ENCODE measurements at regions not wholly inside any gene's neighbourhood (a gene's known extent, or its start where the extent isn't known, plus 50 kb on each side); places are given as distances from the start of the nearest gene placed in this dataset.

- no peaks in the 10 kb centered on the region for H3K4me1 ChIP-seq
- H3F3A ChIP-seq (ENCODE audit: low read depth) = no peaks in the 10 kb centered on the region
- TF ChIP-seq EZH2 (IDR thresholded peaks at IDR 0.05) (no peak), EZH2phosphoT487 (IDR thresholded peaks at IDR 0.05) (no peak), CTCF (IDR thresholded peaks at IDR 0.05) (no peak)
- no peak overlapping the region for H3K4me2 ChIP-seq
- no peaks in the 10 kb centered on the region for H3K36me3 ChIP-seq
- DNase-seq (ENCODE audit: low spot score) = no peak
- no peaks in the 10 kb centered on the region for H3K9me3 ChIP-seq (ENCODE audit: low read depth)
- Mint-ChIP-seq H3K9me3 (peaks cover 9% of the 10 kb centered on the region), H3K4me1 (peaks cover 7% of the 10 kb centered on the region), H3K27ac (no peak overlapping the region), H3K4me3 (no peak overlapping the region), H3K36me3 (peaks cover 21% of the 10 kb centered on the region), H3K27me3 (ENCODE audit: insufficient read depth, low read depth) (no peaks in the 10 kb centered on the region)
- no peaks in the 10 kb centered on the region for H4K20me1 ChIP-seq (ENCODE audit: low read depth)
- H3K79me2 ChIP-seq (ENCODE audit: low read depth) = no peaks in the 10 kb centered on the region
- no peak overlapping the region for H3K4me3 ChIP-seq
- H3K9ac ChIP-seq = no peak overlapping the region
- H2AFZ ChIP-seq (replicated peaks) = no peak overlapping the region
- no peaks in the 10 kb centered on the region for H3K27me3 ChIP-seq
- no peak overlapping the region for H3K27ac ChIP-seq
Observed at GRCh38 chr12:24479131-24479530, 469.8 kb downstream of the BCAT1 start.

GRCh38 chr12:24478254-24478653 is 470.6 kb downstream of the BCAT1 start:
- Histone ChIP-seq H3K36me3 (no peaks in the 10 kb centered on the region), H4K20me1 (ENCODE audit: low read depth) (no peaks in the 10 kb centered on the region), H2AFZ (replicated peaks) (no peak overlapping the region), H3K79me2 (ENCODE audit: low read depth) (no peaks in the 10 kb centered on the region), H3K9me3 (ENCODE audit: low read depth) (no peaks in the 10 kb centered on the region), H3K27ac (no peak overlapping the region), H3F3A (ENCODE audit: low read depth) (no peaks in the 10 kb centered on the region), H3K27me3 (no peaks in the 10 kb centered on the region), H3K4me3 (no peak overlapping the region), H3K4me1 (no peaks in the 10 kb centered on the region), H3K9ac (no peak overlapping the region), H3K4me2 (no peak overlapping the region)
- DNase-seq (ENCODE audit: low spot score) = no peak
- peaks cover 21% of the 10 kb centered on the region for H3K36me3 Mint-ChIP-seq
- H3K27ac Mint-ChIP-seq = no peak overlapping the region
- H3K9me3 Mint-ChIP-seq = peaks cover 9% of the 10 kb centered on the region
- H3K4me1 Mint-ChIP-seq = peaks cover 7% of the 10 kb centered on the region
- no peak overlapping the region for H3K4me3 Mint-ChIP-seq
- no peaks in the 10 kb centered on the region for H3K27me3 Mint-ChIP-seq (ENCODE audit: insufficient read depth, low read depth)
- TF ChIP-seq EZH2 (IDR thresholded peaks at IDR 0.05) (no peak), CTCF (IDR thresholded peaks at IDR 0.05) (no peak), EZH2phosphoT487 (IDR thresholded peaks at IDR 0.05) (no peak)

- H3K36me3 ChIP-seq = no peaks in the 10 kb centered on the region
- H3K9ac ChIP-seq = no peak overlapping the region
- no peak overlapping the region for H3K27ac ChIP-seq
- H3K4me3 Mint-ChIP-seq = no peak overlapping the region
- H3K27me3 Mint-ChIP-seq (ENCODE audit: insufficient read depth, low read depth) = no peaks in the 10 kb centered on the region
- no peaks in the 10 kb centered on the region for H3K9me3 ChIP-seq (ENCODE audit: low read depth)
- no peaks in the 10 kb centered on the region for H4K20me1 ChIP-seq (ENCODE audit: low read depth)
- no peaks in the 10 kb centered on the region for H3K4me1 ChIP-seq
- H3K4me1 Mint-ChIP-seq = peaks cover 7% of the 10 kb centered on the region
- H3K4me3 ChIP-seq = no peak overlapping the region
- H3F3A ChIP-seq (ENCODE audit: low read depth) = no peaks in the 10 kb centered on the region
- H2AFZ ChIP-seq (replicated peaks) = no peak overlapping the region
- H3K36me3 Mint-ChIP-seq = peaks cover 21% of the 10 kb centered on the region
- H3K79me2 ChIP-seq (ENCODE audit: low read depth) = no peaks in the 10 kb centered on the region
- no peak overlapping the region for H3K27ac Mint-ChIP-seq
- DNase-seq (ENCODE audit: low spot score) = no peak
- no peak overlapping the region for H3K4me2 ChIP-seq
- TF ChIP-seq CTCF (IDR thresholded peaks at IDR 0.05) (no peak), EZH2 (IDR thresholded peaks at IDR 0.05) (no peak), EZH2phosphoT487 (IDR thresholded peaks at IDR 0.05) (no peak)
- peaks cover 9% of the 10 kb centered on the region for H3K9me3 Mint-ChIP-seq
- no peaks in the 10 kb centered on the region for H3K27me3 ChIP-seq
Observed at GRCh38 chr12:24476310-24476709, 472.6 kb downstream of the BCAT1 start.

Measured in neural progenitor cell (in vitro differentiated cells).